IMR-90 (cell line): ENCODE measurements at regions not wholly inside any gene's neighbourhood (a gene's known extent, or its start where the extent isn't known, plus 50 kb on each side); places are given as distances from the start of the nearest gene placed in this dataset.

ENCODE experiments used
- BHLHE40 ChIP-seq: fragments of 150-350 bp; IDR thresholded peaks from 2 replicates; pipeline ENCODE4 v1.6.1; 2016; ENCODE audit warnings: mild to moderate bottlenecking, low read depth, low read length
- CEBPB ChIP-seq: IDR thresholded peaks from 2 replicates; pipeline ENCODE4 v1.6.1; 2012; ENCODE audit warnings: low read depth, low read length, improper control_type of control experiment
- CHD1 ChIP-seq: IDR thresholded peaks from 2 replicates; pipeline ENCODE4 v1.6.1; 2012; ENCODE audit warnings: low read depth, low read length, improper control_type of control experiment
- MAFK ChIP-seq: IDR thresholded peaks from 2 replicates; pipeline ENCODE4 v1.6.1; 2012; ENCODE audit warnings: low read depth, low read length, improper control_type of control experiment
- MAZ ChIP-seq: IDR thresholded peaks from 2 replicates; pipeline ENCODE4 v1.6.1; 2012; ENCODE audit warnings: low read depth, mild to moderate bottlenecking, low read length, improper control_type of control experiment, moderate library complexity, borderline replicate concordance
- POLR2A ChIP-seq: IDR thresholded peaks from 2 replicates; pipeline ENCODE4 v1.6.1; 2012; ENCODE audit warnings: mild to moderate bottlenecking, low read depth, low read length
- RAD21 ChIP-seq: IDR thresholded peaks from 2 replicates; pipeline ENCODE4 v1.6.1; 2012; ENCODE audit warnings: low read length, improper control_type of control experiment
- RCOR1 ChIP-seq: IDR thresholded peaks from 2 replicates; pipeline ENCODE4 v1.6.1; 2012; ENCODE audit warnings: mild to moderate bottlenecking, low read length, improper control_type of control experiment; ENCODE audit not compliant: insufficient replicate concordance
- RFX5 ChIP-seq: IDR thresholded peaks from 2 replicates; pipeline ENCODE4 v1.8.0; 2012; ENCODE audit warnings: low read depth, mild to moderate bottlenecking, low read length, moderate library complexity
- SMC3 ChIP-seq: fragments of 150-350 bp; IDR thresholded peaks from 2 replicates; pipeline ENCODE4 v1.6.1; 2016; ENCODE audit warnings: low read depth, mild to moderate bottlenecking, antibody characterized with exemption, low read length, moderate library complexity
- TF ChIP-seq, protein P1 (sequence below): conservative IDR thresholded peaks from 2 replicates; pipeline ENCODE4 v1.5.1; 2012; ENCODE audit warnings: mild to moderate bottlenecking, low read depth, low read length, improper control_type of control experiment
- TF ChIP-seq, protein P2 (sequence below): fragments of 150-350 bp; IDR thresholded peaks from 2 replicates; pipeline ENCODE4 v1.6.1; 2017; ENCODE audit warnings: mild to moderate bottlenecking, antibody characterized with exemption, low read length, low read depth

DNA sequence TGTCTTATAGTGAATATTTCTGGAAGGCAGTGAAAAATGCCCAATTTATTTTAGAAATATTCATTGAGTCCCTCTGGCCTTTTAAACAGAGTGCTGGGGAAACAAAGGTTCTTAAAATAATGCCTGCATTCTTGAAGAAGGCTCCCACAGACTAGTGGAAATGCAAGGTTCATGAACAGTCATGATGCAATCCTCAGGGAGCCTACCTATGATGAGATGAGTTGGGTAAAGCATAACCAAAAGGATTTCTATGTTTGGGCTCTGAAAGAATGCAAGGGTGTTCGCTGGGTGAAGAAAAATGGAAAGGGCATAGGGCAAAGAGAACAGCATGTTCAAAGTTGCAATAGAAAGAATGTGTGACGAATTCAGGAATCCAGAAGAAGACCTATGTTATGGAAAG lies 214.5 kb upstream of the MAF start:
- TF ChIP-seq MAFK (no peak), POLR2A (no peak), RFX5 (no peak), RAD21 (no peak), BHLHE40 (no peak), CHD1 (no peak), SMC3 (no peak), MAZ (no peak), CEBPB (no peak), RCOR1 (no peak)
- TF ChIP-seq, protein P1, sequence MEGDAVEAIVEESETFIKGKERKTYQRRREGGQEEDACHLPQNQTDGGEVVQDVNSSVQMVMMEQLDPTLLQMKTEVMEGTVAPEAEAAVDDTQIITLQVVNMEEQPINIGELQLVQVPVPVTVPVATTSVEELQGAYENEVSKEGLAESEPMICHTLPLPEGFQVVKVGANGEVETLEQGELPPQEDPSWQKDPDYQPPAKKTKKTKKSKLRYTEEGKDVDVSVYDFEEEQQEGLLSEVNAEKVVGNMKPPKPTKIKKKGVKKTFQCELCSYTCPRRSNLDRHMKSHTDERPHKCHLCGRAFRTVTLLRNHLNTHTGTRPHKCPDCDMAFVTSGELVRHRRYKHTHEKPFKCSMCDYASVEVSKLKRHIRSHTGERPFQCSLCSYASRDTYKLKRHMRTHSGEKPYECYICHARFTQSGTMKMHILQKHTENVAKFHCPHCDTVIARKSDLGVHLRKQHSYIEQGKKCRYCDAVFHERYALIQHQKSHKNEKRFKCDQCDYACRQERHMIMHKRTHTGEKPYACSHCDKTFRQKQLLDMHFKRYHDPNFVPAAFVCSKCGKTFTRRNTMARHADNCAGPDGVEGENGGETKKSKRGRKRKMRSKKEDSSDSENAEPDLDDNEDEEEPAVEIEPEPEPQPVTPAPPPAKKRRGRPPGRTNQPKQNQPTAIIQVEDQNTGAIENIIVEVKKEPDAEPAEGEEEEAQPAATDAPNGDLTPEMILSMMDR: no peak
- TF ChIP-seq, protein P2, sequence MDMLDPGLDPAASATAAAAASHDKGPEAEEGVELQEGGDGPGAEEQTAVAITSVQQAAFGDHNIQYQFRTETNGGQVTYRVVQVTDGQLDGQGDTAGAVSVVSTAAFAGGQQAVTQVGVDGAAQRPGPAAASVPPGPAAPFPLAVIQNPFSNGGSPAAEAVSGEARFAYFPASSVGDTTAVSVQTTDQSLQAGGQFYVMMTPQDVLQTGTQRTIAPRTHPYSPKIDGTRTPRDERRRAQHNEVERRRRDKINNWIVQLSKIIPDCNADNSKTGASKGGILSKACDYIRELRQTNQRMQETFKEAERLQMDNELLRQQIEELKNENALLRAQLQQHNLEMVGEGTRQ: no peak
